ENCODE measurements at regions not wholly inside any gene's neighbourhood (a gene's known extent, or its start where the extent isn't known, plus 50 kb on each side); places are given as distances from the start of the nearest gene placed in this dataset.

GRCh38 chr13:104002216-104002615, 936.0 kb upstream of the SLC10A2 start:
- TF ChIP-seq CTCF (conservative IDR thresholded peaks at IDR 0.05 in 1 of 2, IDR thresholded peaks at IDR 0.05 in 1 of 2; ENCODE audit: extremely low read depth in 1 of 2, insufficient read depth in 1 of 2, low read depth in 1 of 2, low read length in 2 of 2) (no peak), EZH2 (IDR thresholded peaks at IDR 0.05; ENCODE audit: borderline replicate concordance, low read length) (no peak)

Data from mammary epithelial cell (primary cell).